BE2C (cell line): ENCODE measurements at regions not wholly inside any gene's neighbourhood (a gene's known extent, or its start where the extent isn't known, plus 50 kb on each side); places are given as distances from the start of the nearest gene placed in this dataset.
"Not testable (repeated sequence)": the region's sequence is repeated elsewhere in the genome, so short reads cannot be mapped to it uniquely, and the experiment has no call there.

Source experiments
- DNase-seq: peaks from one replicate; pipeline ENCODE4 v3.0.0-alpha.2; 2020
- H3K27me3 ChIP-seq: fragments of 250-450 bp; sonication (Bioruptor Pico); 2 replicates; pipeline ENCODE4 v1.5.1; 2020; ENCODE audit warnings: mild to moderate bottlenecking
- H3K36me3 ChIP-seq: fragments of 250-450 bp; sonication (Bioruptor Pico); 2 replicates; pipeline ENCODE4 v1.5.1; 2020; ENCODE audit warnings: mild to moderate bottlenecking
- H3K4me1 ChIP-seq: fragments of 250-450 bp; sonication (Bioruptor Pico); 2 replicates; pipeline ENCODE4 v1.5.1; 2020
- H3K4me3 ChIP-seq: 2 replicates; pipeline ENCODE4 v1.5.1; 2011; ENCODE audit warnings: low read depth, low read length
- H3K9me3 ChIP-seq: fragments of 250-450 bp; sonication (Bioruptor Pico); 2 replicates; pipeline ENCODE4 v1.5.1; 2020
- TF ChIP-seq, protein P1 (sequence below): IDR thresholded peaks from 2 replicates; pipeline ENCODE4 v1.5.1; 2012; ENCODE audit warnings: mild to moderate bottlenecking, low read depth, low read length

- H3K9me3 ChIP-seq = no peaks in the 10 kb centered on the region
- no peaks in the 10 kb centered on the region for H3K36me3 ChIP-seq
- H3K27me3 ChIP-seq = no peaks in the 10 kb centered on the region
These were observed 1067.2 kb downstream of the TMTC2 start for GRCh38 chr12:83753904-83754303.

DNA sequence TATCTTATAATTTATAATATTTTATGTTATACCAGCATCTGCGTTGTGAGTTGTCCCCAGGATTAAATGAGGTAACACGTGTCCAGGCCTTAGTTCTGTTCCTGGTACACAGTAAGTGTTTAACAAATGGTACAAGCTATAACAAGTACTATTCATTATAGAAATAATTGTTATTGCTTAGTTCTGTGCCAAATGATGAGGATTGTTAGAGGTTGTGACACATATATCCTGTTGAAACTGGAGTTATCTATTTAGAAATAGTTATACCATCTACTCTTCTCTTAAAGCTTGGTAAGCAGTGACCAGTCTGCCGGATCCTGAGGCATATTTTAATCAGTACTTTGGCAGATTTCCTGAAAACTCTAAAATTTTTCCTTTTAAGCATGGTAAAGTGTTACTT, 1066.5 kb downstream of the TMTC2 start:
- Histone ChIP-seq H3K4me1 (no peaks in the 10 kb centered on the region), H3K36me3 (no peaks in the 10 kb centered on the region), H3K27me3 (no peaks in the 10 kb centered on the region), H3K9me3 (no peaks in the 10 kb centered on the region), H3K4me3 (no peak overlapping the region)
- TF ChIP-seq, protein P1, sequence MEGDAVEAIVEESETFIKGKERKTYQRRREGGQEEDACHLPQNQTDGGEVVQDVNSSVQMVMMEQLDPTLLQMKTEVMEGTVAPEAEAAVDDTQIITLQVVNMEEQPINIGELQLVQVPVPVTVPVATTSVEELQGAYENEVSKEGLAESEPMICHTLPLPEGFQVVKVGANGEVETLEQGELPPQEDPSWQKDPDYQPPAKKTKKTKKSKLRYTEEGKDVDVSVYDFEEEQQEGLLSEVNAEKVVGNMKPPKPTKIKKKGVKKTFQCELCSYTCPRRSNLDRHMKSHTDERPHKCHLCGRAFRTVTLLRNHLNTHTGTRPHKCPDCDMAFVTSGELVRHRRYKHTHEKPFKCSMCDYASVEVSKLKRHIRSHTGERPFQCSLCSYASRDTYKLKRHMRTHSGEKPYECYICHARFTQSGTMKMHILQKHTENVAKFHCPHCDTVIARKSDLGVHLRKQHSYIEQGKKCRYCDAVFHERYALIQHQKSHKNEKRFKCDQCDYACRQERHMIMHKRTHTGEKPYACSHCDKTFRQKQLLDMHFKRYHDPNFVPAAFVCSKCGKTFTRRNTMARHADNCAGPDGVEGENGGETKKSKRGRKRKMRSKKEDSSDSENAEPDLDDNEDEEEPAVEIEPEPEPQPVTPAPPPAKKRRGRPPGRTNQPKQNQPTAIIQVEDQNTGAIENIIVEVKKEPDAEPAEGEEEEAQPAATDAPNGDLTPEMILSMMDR = no peak
- DNase-seq = no peak

More at GRCh38 chr12:83753904-83754303, 1067.2 kb downstream of the TMTC2 start:
- Histone ChIP-seq H3K4me3 (no peak overlapping the region), H3K4me1 (no peaks in the 10 kb centered on the region)
- TF ChIP-seq, protein P1 = no peak
- DNase-seq = no peak

- H3K9me3 ChIP-seq = no peaks in the 10 kb centered on the region
- H3K4me3 ChIP-seq = no peak overlapping the region
- H3K4me1 ChIP-seq = no peaks in the 10 kb centered on the region
- H3K36me3 ChIP-seq = no peaks in the 10 kb centered on the region
- H3K27me3 ChIP-seq = no peaks in the 10 kb centered on the region
- TF ChIP-seq, protein P1 = no peak
- DNase-seq = no peak
These were observed 1052.9 kb downstream of the TMTC2 start for GRCh38 chr12:83739607-83740006.

DNA sequence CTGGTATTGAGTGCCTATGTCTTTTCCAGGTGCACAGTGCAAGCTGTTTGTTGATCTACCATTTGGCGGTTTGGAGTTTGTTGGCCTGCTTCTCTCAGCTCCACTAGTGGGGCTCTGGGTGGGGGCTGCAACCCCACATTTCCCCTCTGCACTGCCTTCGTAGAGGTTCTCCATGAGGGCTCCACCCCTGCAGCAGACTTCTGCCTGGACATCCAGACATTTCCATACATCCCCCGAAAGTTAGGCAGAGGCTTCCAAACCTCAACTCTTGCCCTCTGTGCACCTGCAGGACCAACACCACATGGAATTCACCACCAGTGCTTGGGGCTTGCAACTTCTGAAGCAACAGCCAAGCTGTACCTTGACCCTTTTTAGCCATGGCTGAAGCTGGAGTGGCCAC, 1024.1 kb downstream of the TMTC2 start:
- Histone ChIP-seq H3K36me3 (no peaks in the 10 kb centered on the region), H3K4me3 (no peak overlapping the region), H3K27me3 (no peaks in the 10 kb centered on the region), H3K9me3 (no peaks in the 10 kb centered on the region; the same call in 1 of the 2 replicates), H3K4me1 (no peaks in the 10 kb centered on the region)
- TF ChIP-seq, protein P1 = no peak
- no peak for DNase-seq

DNA sequence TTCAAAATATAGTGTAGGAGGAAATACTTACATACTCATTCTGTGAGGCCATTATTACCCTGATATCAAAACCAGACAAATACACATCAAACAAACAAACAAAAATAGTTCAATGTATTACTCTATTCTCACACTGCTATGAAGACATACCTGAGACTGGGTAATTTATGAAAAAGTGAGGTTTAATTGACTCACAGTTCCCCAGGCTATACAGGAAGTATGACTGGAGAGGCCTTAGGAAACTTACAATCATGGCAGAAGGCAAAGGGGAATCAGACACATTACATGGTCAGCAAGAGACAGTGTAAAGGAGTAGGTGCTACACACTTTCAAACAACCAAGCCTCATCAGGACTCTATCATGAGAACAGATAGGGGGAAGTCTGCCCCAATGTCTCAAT, 1023.2 kb downstream of the TMTC2 start:
- TF ChIP-seq, protein P1 = no peak
- no peaks in the 10 kb centered on the region; the same call in 1 of the 2 replicates for H3K9me3 ChIP-seq

DNA sequence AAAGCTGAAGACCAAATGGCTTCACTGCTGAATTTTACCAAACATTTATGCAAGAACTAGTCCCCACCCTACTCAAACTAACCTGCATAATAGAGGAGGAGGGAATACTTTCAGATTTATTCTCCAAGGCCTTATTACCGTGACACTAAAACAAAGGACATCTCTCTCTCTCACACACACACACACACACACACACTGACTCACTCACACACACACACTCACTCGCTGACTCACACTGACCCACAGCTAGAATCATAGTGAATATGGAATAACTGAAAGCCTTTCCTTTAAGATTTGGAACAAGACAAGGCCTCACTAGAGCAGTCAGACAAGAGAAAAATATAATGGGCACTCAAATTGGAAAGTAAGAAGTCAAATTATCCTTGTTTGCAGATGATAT, 1014.1 kb downstream of the TMTC2 start:
- H3K4me3 ChIP-seq = no peak overlapping the region
- TF ChIP-seq, protein P1 = no peak
- H3K4me1 ChIP-seq = no peaks in the 10 kb centered on the region
- no peaks in the 10 kb centered on the region for H3K9me3 ChIP-seq
- no peak for DNase-seq
- H3K36me3 ChIP-seq = no peaks in the 10 kb centered on the region
- no peaks in the 10 kb centered on the region for H3K27me3 ChIP-seq

More for the DNA sequence above, 1023.2 kb downstream of the TMTC2 start:
- Histone ChIP-seq H3K4me3 (no peak overlapping the region), H3K27me3 (no peaks in the 10 kb centered on the region), H3K4me1 (no peaks in the 10 kb centered on the region), H3K36me3 (no peaks in the 10 kb centered on the region)
- no peak for DNase-seq

GRCh38 chr12:83696311-83696710, 1009.6 kb downstream of the TMTC2 start:
- not testable (repeated sequence) for H3K9me3 ChIP-seq, H3K27me3 ChIP-seq, H3K4me1 ChIP-seq, DNase-seq, H3K4me3 ChIP-seq, H3K36me3 ChIP-seq
